T-cell (primary cell): ENCODE measurements at regions not wholly inside any gene's neighbourhood (a gene's known extent, or its start where the extent isn't known, plus 50 kb on each side); places are given as distances from the start of the nearest gene placed in this dataset.

Experiments used
- ATAC-seq, 4 experiments: fragments of 200-7000 bp in 3 of 4; fragments of 150-1000 bp in 1 of 4; cut with Tn5 transposase; replicated peaks in 1 of 4; 1 replicate in 3 of 4; 2 replicates in 1 of 4; pipeline ENCODE4 v1.10.0; 2021; ENCODE audit warnings: moderate library complexity in 3 of 4, mild to moderate bottlenecking in 2 of 4, moderate number of reproducible peaks in 1 of 4
- CTCF ChIA-PET, 2 donors: fragments of 300-600 bp; sonication (Branson Sonifier 250); formaldehyde crosslinking; loops; one replicate each; lab custom pipeline; 2022; ENCODE audit warnings: antibody characterized with exemption in 2 of 2; lab: Charles Lee
- POLR2A ChIA-PET, 2 donors: fragments of 300-600 bp; sonication (Branson Sonifier 250); formaldehyde crosslinking; loops; one replicate each; lab custom pipeline; 2022; ENCODE audit warnings: antibody characterized with exemption in 2 of 2; lab: Charles Lee
- DNase-seq, 35 experiments: peaks; one replicate each; pipeline versions ENCODE4 v3.0.0 to v3.0.0-alpha.2; 2013 to 2023
- H3K27ac ChIP-seq: one replicate; pipeline ENCODE4 v1.5.1; 2013; ENCODE audit warnings: low read length
- H3K27me3 ChIP-seq, 2 experiments: replicated peaks in 1 of 2; 1 replicate in 1 of 2; 2 replicates in 1 of 2; pipeline versions ENCODE4 v1.6.1 to v1.7.0; 2013; ENCODE audit warnings: low read length in 1 of 2, mixed read lengths in 1 of 2; ENCODE audit not compliant: control insufficient read depth in 2 of 2, insufficient read depth in 2 of 2; ENCODE audit errors: extremely low read depth in 1 of 2
- H3K36me3 ChIP-seq, 2 donors: 1 replicate in 1 of 2; 2 replicates in 1 of 2; pipeline versions ENCODE4 v1.6.1 to v1.7.0; 2013; ENCODE audit warnings: low read length in 1 of 2; ENCODE audit not compliant: control insufficient read depth in 2 of 2, insufficient read depth in 1 of 2; ENCODE audit errors: extremely low read depth in 1 of 2
- H3K4me1 ChIP-seq, 2 experiments: 1 replicate in 1 of 2; 2 replicates in 1 of 2; pipeline versions ENCODE4 v1.6.1 to v1.7.0; 2013; ENCODE audit warnings: low read length in 2 of 2, mixed read lengths in 1 of 2; ENCODE audit not compliant: insufficient read depth in 2 of 2, control insufficient read depth in 1 of 2; ENCODE audit errors: extremely low read depth in 1 of 2
- H3K4me3 ChIP-seq, 2 donors: 1 replicate in 1 of 2; 2 replicates in 1 of 2; pipeline versions ENCODE4 v1.5.1 to v1.7.0; 2013; ENCODE audit warnings: mild to moderate bottlenecking in 2 of 2, low read length in 1 of 2, moderate library complexity in 1 of 2; ENCODE audit not compliant: control insufficient read depth in 1 of 2; ENCODE audit errors: extremely low read depth in 1 of 2
- H3K9me3 ChIP-seq: 2 replicates; pipeline ENCODE4 v1.7.0; 2013
- H3K27ac Mint-ChIP-seq, 2 donors: one replicate each; pipeline ENCODE4 v1.8.0; 2020 to 2021; ENCODE audit warnings: mild to moderate bottlenecking in 2 of 2, mixed read lengths in 2 of 2
- H3K27me3 Mint-ChIP-seq, 2 donors: one replicate each; pipeline ENCODE4 v1.8.0; 2021 to 2022; ENCODE audit warnings: mixed read lengths in 2 of 2
- H3K36me3 Mint-ChIP-seq: one replicate; pipeline ENCODE4 v1.8.0; 2021; ENCODE audit warnings: mixed read lengths
- H3K4me1 Mint-ChIP-seq, 3 donors: one replicate each; pipeline ENCODE4 v1.8.0; 2020 to 2022; ENCODE audit warnings: mixed read lengths in 3 of 3, mild to moderate bottlenecking in 1 of 3
- H3K4me3 Mint-ChIP-seq, 3 donors: one replicate each; pipeline ENCODE4 v1.8.0; 2020 to 2022; ENCODE audit warnings: mild to moderate bottlenecking in 3 of 3, mixed read lengths in 3 of 3, moderate library complexity in 3 of 3
- H3K9me3 Mint-ChIP-seq, 3 donors: one replicate each; pipeline ENCODE4 v1.8.0; 2020 to 2022; ENCODE audit warnings: mixed read lengths in 3 of 3
- WGBS: methylation state at CpG from one replicate; pipeline ENCODE4 v1.1.5; 2013; ENCODE audit warnings: missing lambda C conversion rate; ENCODE audit not compliant: insufficient coverage; 5-methylcytosine and 5-hydroxymethylcytosine counted together

DNA sequence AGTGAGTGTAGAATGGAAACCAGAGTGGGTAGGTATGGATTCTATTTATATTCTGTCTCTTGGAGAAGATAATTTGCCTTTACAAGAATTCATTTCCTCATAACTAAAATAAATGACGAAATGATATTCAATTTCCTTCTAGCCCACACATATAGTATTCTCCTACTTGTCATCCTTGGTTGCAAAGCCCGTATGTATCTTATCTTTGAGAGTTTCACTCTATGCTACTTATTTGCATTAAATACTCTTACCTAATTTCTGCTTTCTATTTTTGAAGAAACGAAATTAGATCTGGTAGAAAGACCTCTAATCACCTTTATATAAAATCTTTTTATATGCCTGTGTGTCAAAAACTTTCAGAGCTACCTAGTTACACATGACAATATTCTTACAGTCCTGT, 457.7 kb downstream of the NKX6-1 start:
- Mint-ChIP-seq H3K9me3 (no peaks in the 10 kb centered on the region), H3K4me3 (no peak overlapping the region), H3K27ac (no peak overlapping the region), H3K36me3 (no peaks in the 10 kb centered on the region), H3K4me1 (no peaks in the 10 kb centered on the region), H3K27me3 (no peaks in the 10 kb centered on the region)
- no peaks in the 10 kb centered on the region for H3K27me3 ChIP-seq
- ATAC-seq (no peak), DNase-seq (no peak)
- no CpG with 5 or more reads among the region's 3 CpGs for WGBS
- H3K4me3 ChIP-seq = no peak overlapping the region
- H3K27ac ChIP-seq = no peak overlapping the region
- no peaks in the 10 kb centered on the region for H3K36me3 ChIP-seq
- H3K9me3 ChIP-seq = no peaks in the 10 kb centered on the region
- CTCF ChIA-PET = no interaction called here
- H3K4me1 ChIP-seq = no peaks in the 10 kb centered on the region
- POLR2A ChIA-PET = no interaction called here

DNA sequence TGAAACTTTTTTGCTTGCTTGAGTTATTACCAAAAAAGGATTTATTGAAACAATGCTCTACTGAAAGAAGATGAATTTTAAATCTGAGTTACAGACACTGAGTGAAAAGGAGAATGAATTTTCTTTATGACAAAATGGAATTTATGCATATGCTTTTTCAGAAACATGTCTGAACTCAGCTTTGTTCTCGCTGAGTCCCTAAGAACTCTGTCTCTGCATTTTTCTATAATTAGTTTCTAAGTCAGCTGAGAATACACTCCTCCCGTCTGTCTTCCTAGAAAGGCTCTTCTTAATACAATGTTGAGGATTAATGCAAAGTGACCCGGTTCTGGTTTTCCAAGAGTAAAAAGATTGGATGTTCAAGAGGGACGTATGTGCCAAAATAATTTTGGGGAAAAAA, 463.5 kb downstream of the NKX6-1 start:
- H3K4me3 ChIP-seq = no peak overlapping the region
- H3K27ac ChIP-seq = no peak overlapping the region
- H3K9me3 Mint-ChIP-seq = no peaks in the 10 kb centered on the region
- H3K9me3 ChIP-seq = no peaks in the 10 kb centered on the region
- no peak for DNase-seq
- H3K36me3 Mint-ChIP-seq = no peaks in the 10 kb centered on the region
- no peak overlapping the region for H3K4me3 Mint-ChIP-seq
- ChIA-PET POLR2A (no interaction called here), CTCF (interaction anchor here in 1 of 2 donors (0.5 kb wide), 1 partner anchor 737 kb away, joined by 4 read pairs; no protein-coding TSS in a partner anchor)
- WGBS = no CpG with 5 or more reads among the region's 4 CpGs
- peaks cover 0 to 4% of the 10 kb centered on the region in 2 donors for H3K27me3 Mint-ChIP-seq
- no peaks in the 10 kb centered on the region for H3K27me3 ChIP-seq
- no peaks in the 10 kb centered on the region for H3K4me1 ChIP-seq
- no peaks in the 10 kb centered on the region for H3K36me3 ChIP-seq
- ATAC-seq = no peak
- no peaks in the 10 kb centered on the region for H3K4me1 Mint-ChIP-seq
- no peak overlapping the region for H3K27ac Mint-ChIP-seq

DNA sequence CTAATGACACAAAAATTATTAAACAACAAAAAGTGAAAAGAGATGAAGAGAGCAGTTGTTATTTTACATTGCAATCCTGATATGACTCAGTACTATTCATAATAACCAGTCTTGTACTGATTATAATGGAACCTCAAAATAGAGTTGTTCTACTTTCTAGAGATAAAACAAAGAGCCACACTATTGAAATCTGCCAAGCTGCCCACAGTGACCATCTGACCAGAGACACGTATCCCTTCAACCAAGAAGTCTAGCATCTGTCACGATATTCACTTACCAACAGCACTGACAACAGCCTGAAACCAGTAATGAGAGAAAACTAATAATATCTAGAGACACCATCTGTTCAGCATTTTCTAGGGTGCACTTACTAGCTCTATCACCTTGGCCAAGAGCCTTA, 466.7 kb downstream of the NKX6-1 start:
- WGBS = 53% methylated on average over 2 of the region's 2 CpGs
- H3K4me3 Mint-ChIP-seq = no peak overlapping the region

DNA sequence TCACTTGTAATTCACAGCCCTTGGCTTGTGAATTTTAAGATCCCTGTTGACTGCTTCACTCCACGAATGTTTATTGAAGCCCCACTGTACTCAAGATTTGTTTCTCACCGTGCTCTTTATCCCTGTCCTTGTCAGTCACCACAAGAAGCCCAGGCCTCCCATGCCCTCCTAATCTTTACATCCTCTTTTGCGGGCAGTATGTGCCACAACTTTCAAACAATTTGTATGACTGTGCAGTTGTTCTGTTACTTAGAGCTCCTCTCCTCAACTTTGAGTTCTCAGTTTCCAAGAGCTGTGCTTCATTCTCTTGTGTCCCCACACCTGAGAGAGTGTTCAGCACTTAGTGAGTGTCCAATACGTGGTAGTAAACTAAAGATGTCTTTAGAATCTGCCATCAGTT, 467.7 kb downstream of the NKX6-1 start:
- H3K36me3 Mint-ChIP-seq = no peaks in the 10 kb centered on the region
- H3K27ac Mint-ChIP-seq = no peak overlapping the region
- Histone ChIP-seq H3K9me3 (no peaks in the 10 kb centered on the region), H3K36me3 (no peaks in the 10 kb centered on the region), H3K4me3 (no peak overlapping the region), H3K27ac (no peak overlapping the region), H3K27me3 (no peaks in the 10 kb centered on the region), H3K4me1 (no peaks in the 10 kb centered on the region)
- POLR2A ChIA-PET = no interaction called here
- H3K27me3 Mint-ChIP-seq = peaks cover 0 to 4% of the 10 kb centered on the region in 2 donors
- CTCF ChIA-PET = no interaction called here
- DNase-seq = no peak
- no peak overlapping the region for H3K4me3 Mint-ChIP-seq
- WGBS = 45% methylated on average over 2 of the region's 4 CpGs
- H3K4me1 Mint-ChIP-seq = no peaks in the 10 kb centered on the region
- no peak for ATAC-seq
- peaks cover 0 to 7% (median 4%) of the 10 kb centered on the region in 3 donors for H3K9me3 Mint-ChIP-seq

More for the DNA sequence above, 466.7 kb downstream of the NKX6-1 start:
- CTCF ChIA-PET = no interaction called here
- Histone ChIP-seq H3K9me3 (no peaks in the 10 kb centered on the region), H3K4me1 (no peaks in the 10 kb centered on the region), H3K27me3 (no peaks in the 10 kb centered on the region), H3K36me3 (no peaks in the 10 kb centered on the region), H3K27ac (no peak overlapping the region), H3K4me3 (no peak overlapping the region)
- peaks cover 0 to 4% (median 2%) of the 10 kb centered on the region in 3 donors for H3K9me3 Mint-ChIP-seq
- DNase-seq = no peak
- H3K4me1 Mint-ChIP-seq = no peaks in the 10 kb centered on the region
- peaks cover 0 to 4% of the 10 kb centered on the region in 2 donors for H3K27me3 Mint-ChIP-seq
- no peaks in the 10 kb centered on the region for H3K36me3 Mint-ChIP-seq
- POLR2A ChIA-PET = no interaction called here
- no peak overlapping the region for H3K27ac Mint-ChIP-seq
- ATAC-seq = no peak

DNA sequence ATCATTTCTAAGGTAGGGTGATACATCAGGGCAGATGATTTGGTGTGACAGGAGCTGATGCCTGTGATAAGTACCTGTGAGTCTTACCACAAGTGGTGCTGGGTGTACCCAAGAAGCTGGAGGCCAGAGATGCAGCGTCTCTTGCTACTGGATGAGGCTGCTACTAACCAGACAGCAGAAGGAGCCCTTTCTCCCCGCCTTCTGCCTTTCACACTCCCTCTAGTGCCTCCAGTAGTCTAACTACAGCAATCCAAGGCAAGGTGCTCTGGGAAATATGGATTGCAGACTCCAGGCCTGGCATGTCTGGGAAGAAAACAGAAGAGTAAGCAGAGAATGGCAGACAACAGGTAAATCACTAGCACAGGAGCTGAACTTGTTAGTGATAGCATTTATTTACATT, 470.8 kb downstream of the NKX6-1 start:
- Mint-ChIP-seq H3K4me3 (no peak overlapping the region), H3K36me3 (no peaks in the 10 kb centered on the region), H3K27me3 (peaks cover 0 to 4% of the 10 kb centered on the region in 2 donors), H3K27ac (no peak overlapping the region), H3K9me3 (peaks cover 0 to 13% (median 8%) of the 10 kb centered on the region in 3 donors), H3K4me1 (no peaks in the 10 kb centered on the region)
- no peak overlapping the region for H3K4me3 ChIP-seq
- H3K9me3 ChIP-seq = no peaks in the 10 kb centered on the region
- no peaks in the 10 kb centered on the region for H3K4me1 ChIP-seq
- ChIA-PET CTCF (no interaction called here), POLR2A (no interaction called here)
- 63% methylated on average over 2 of the region's 2 CpGs for WGBS
- no peak for ATAC-seq
- H3K36me3 ChIP-seq = no peaks in the 10 kb centered on the region
- H3K27ac ChIP-seq = no peak overlapping the region
- DNase-seq = no peak
- no peaks in the 10 kb centered on the region for H3K27me3 ChIP-seq

DNA sequence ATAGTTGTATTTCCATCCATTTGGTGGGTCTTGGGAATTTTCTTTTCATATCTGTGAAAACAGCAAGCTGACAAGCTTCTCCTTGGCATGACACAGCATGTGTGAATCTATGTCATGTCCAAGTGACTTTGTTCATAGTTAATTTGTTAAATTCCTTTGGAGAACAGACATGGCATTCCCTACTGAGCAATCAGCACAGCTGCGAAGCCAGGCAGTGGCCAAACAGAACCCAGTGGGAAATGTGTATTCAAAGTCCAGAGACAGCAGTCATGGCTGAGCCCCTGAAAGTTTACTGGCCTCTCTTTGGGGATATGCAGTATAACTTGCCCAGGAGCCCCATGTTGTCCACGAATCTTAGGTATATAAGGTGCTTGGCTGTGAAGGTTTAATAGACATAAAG, 474.7 kb downstream of the NKX6-1 start:
- Mint-ChIP-seq H3K9me3 (peaks cover 0 to 13% (median 4%) of the 10 kb centered on the region in 3 donors), H3K27me3 (no peaks in the 10 kb centered on the region), H3K4me3 (no peak overlapping the region), H3K27ac (no peak overlapping the region), H3K4me1 (no peaks in the 10 kb centered on the region), H3K36me3 (no peaks in the 10 kb centered on the region)
- no peaks in the 10 kb centered on the region for H3K4me1 ChIP-seq
- POLR2A ChIA-PET = no interaction called here
- no peak overlapping the region for H3K27ac ChIP-seq
- no peak overlapping the region for H3K4me3 ChIP-seq
- DNase-seq (no peak), ATAC-seq (no peak)
- CTCF ChIA-PET = no interaction called here
- H3K27me3 ChIP-seq = no peaks in the 10 kb centered on the region
- H3K9me3 ChIP-seq = no peaks in the 10 kb centered on the region
- WGBS = 43% methylated on average over 1 of the region's 2 CpGs
- no peaks in the 10 kb centered on the region for H3K36me3 ChIP-seq

DNA sequence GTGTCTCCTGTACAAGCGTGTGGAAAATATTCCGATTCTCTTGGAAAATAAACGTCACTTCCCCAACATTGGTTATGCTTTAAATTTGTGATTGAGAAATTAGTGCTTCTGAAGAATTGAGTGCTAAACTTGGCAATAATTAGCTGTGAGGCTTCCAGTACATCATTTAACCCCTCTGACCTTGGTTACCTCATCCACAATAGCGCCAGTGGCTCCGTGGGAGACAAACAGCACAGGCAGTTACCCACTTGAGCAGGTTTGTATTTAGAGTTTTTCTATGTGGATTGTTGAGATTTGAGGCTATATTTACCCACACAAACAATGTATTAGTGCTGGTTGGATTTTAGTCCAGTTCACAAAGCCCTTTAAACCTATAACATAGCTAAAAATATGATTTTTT, 476.5 kb downstream of the NKX6-1 start:
- Histone ChIP-seq H3K27me3 (no peaks in the 10 kb centered on the region), H3K9me3 (no peaks in the 10 kb centered on the region), H3K27ac (no peak overlapping the region), H3K4me3 (no peak overlapping the region), H3K4me1 (no peaks in the 10 kb centered on the region), H3K36me3 (no peaks in the 10 kb centered on the region)
- Mint-ChIP-seq H3K27ac (no peak overlapping the region), H3K4me3 (no peak overlapping the region), H3K27me3 (no peaks in the 10 kb centered on the region), H3K36me3 (no peaks in the 10 kb centered on the region), H3K4me1 (no peaks in the 10 kb centered on the region), H3K9me3 (peaks cover 0 to 12% (median 11%) of the 10 kb centered on the region in 3 donors)
- ChIA-PET POLR2A (no interaction called here), CTCF (interaction anchor here in 1 of 2 donors (0.6 kb wide), 1 partner anchor 1972 kb away, joined by 3 read pairs; no protein-coding TSS in a partner anchor)
- DNase-seq (no peak), ATAC-seq (no peak)
- WGBS = no CpG with 5 or more reads among the region's 5 CpGs
